Activated T-helper 17 cell treated with anti-CD3 and anti-CD28 coated beads, Interleukin-2, amount 50 U/mL, for 72 hours (primary cell): ENCODE measurements at regions not wholly inside any gene's neighbourhood (a gene's known extent, or its start where the extent isn't known, plus 50 kb on each side); places are given as distances from the start of the nearest gene placed in this dataset.

Experiments
- ATAC-seq: fragments of 150-1000 bp; cut with Tn5 transposase; replicated peaks from 2 replicates; pipeline ENCODE4 v1.10.0; 2021; ENCODE audit warnings: mild to moderate bottlenecking, moderate library complexity
- H3K27ac Mint-ChIP-seq: one replicate; pipeline ENCODE4 v1.8.0; 2022; ENCODE audit warnings: mixed read lengths
- H3K27me3 Mint-ChIP-seq: one replicate; pipeline ENCODE4 v1.8.0; 2022; ENCODE audit warnings: mixed read lengths
- H3K36me3 Mint-ChIP-seq: one replicate; pipeline ENCODE4 v1.8.0; 2022; ENCODE audit warnings: low read depth, mild to moderate bottlenecking, mixed read lengths
- H3K4me1 Mint-ChIP-seq: one replicate; pipeline ENCODE4 v1.8.0; 2022; ENCODE audit warnings: mixed read lengths
- H3K4me3 Mint-ChIP-seq: one replicate; pipeline ENCODE4 v1.8.0; 2022; ENCODE audit warnings: mild to moderate bottlenecking, mixed read lengths
- H3K9me3 Mint-ChIP-seq: one replicate; pipeline ENCODE4 v1.8.0; 2022; ENCODE audit warnings: mixed read lengths

- no peaks in the 10 kb centered on the region for H3K36me3 Mint-ChIP-seq
- H3K4me3 Mint-ChIP-seq = no peak overlapping the region
- peaks cover 13% of the 10 kb centered on the region for H3K27me3 Mint-ChIP-seq
- H3K27ac Mint-ChIP-seq = no peak overlapping the region
- ATAC-seq = no peak
- H3K4me1 Mint-ChIP-seq = no peaks in the 10 kb centered on the region
- H3K9me3 Mint-ChIP-seq = no peaks in the 10 kb centered on the region
Measured at GRCh38 chr20:58023346-58023745, 205.1 kb downstream of the ANKRD60 start.

GRCh38 chr20:58022711-58023110 is 205.7 kb downstream of the ANKRD60 start:
- Mint-ChIP-seq H3K27me3 (peaks cover 13% of the 10 kb centered on the region), H3K4me1 (no peaks in the 10 kb centered on the region), H3K4me3 (no peak overlapping the region), H3K9me3 (no peaks in the 10 kb centered on the region), H3K27ac (no peak overlapping the region), H3K36me3 (no peaks in the 10 kb centered on the region)
- no peak for ATAC-seq

GRCh38 chr20:58021481-58021880 is 207.0 kb downstream of the ANKRD60 start:
- no peaks in the 10 kb centered on the region for H3K36me3 Mint-ChIP-seq
- no peak overlapping the region for H3K27ac Mint-ChIP-seq
- ATAC-seq = no peak
- no peak overlapping the region for H3K4me3 Mint-ChIP-seq
- no peaks in the 10 kb centered on the region for H3K9me3 Mint-ChIP-seq
- no peaks in the 10 kb centered on the region for H3K4me1 Mint-ChIP-seq
- peaks cover 8% of the 10 kb centered on the region for H3K27me3 Mint-ChIP-seq

GRCh38 chr20:58020656-58021454 is 207.6 kb downstream of the ANKRD60 start:
- Mint-ChIP-seq H3K27ac (no peak overlapping the region), H3K4me3 (no peak overlapping the region)

GRCh38 chr20:58019850-58020625 is 208.4 kb downstream of the ANKRD60 start:
- H3K36me3 Mint-ChIP-seq = no peaks in the 10 kb centered on the region

More at GRCh38 chr20:58020656-58021454, 207.6 kb downstream of the ANKRD60 start:
- Mint-ChIP-seq H3K36me3 (no peaks in the 10 kb centered on the region), H3K4me1 (no peaks in the 10 kb centered on the region), H3K9me3 (no peaks in the 10 kb centered on the region), H3K27me3 (peaks cover 8% of the 10 kb centered on the region)
- no peak for ATAC-seq

GRCh38 chr20:58019027-58019849 is 209.2 kb downstream of the ANKRD60 start:
- Mint-ChIP-seq H3K36me3 (no peaks in the 10 kb centered on the region), H3K4me1 (no peaks in the 10 kb centered on the region), H3K4me3 (no peak overlapping the region), H3K27me3 (peaks cover 7% of the 10 kb centered on the region), H3K9me3 (no peaks in the 10 kb centered on the region), H3K27ac (no peak overlapping the region)
- ATAC-seq = no peak

More at GRCh38 chr20:58019850-58020625, 208.4 kb downstream of the ANKRD60 start:
- Mint-ChIP-seq H3K27me3 (peaks cover 12% of the 10 kb centered on the region), H3K9me3 (no peaks in the 10 kb centered on the region), H3K4me1 (no peaks in the 10 kb centered on the region), H3K4me3 (no peak overlapping the region), H3K27ac (no peak overlapping the region)
- no peak for ATAC-seq

- H3K36me3 Mint-ChIP-seq = no peaks in the 10 kb centered on the region
- H3K27ac Mint-ChIP-seq = no peak overlapping the region
- no peak for ATAC-seq
- no peaks in the 10 kb centered on the region for H3K4me1 Mint-ChIP-seq
- no peaks in the 10 kb centered on the region for H3K9me3 Mint-ChIP-seq
- peaks cover 7% of the 10 kb centered on the region for H3K27me3 Mint-ChIP-seq
- no peak overlapping the region for H3K4me3 Mint-ChIP-seq
Measured at GRCh38 chr20:58018590-58018989, 209.9 kb downstream of the ANKRD60 start.

GRCh38 chr20:58017970-58018530 is 210.4 kb downstream of the ANKRD60 start:
- no peaks in the 10 kb centered on the region for H3K4me1 Mint-ChIP-seq
- no peak overlapping the region for H3K27ac Mint-ChIP-seq
- no peak overlapping the region for H3K4me3 Mint-ChIP-seq
- H3K36me3 Mint-ChIP-seq = no peaks in the 10 kb centered on the region
- H3K9me3 Mint-ChIP-seq = no peaks in the 10 kb centered on the region
- peaks cover 7% of the 10 kb centered on the region for H3K27me3 Mint-ChIP-seq
- ATAC-seq = no peak

- Mint-ChIP-seq H3K4me1 (no peaks in the 10 kb centered on the region), H3K27me3 (peaks cover 7% of the 10 kb centered on the region), H3K36me3 (no peaks in the 10 kb centered on the region), H3K4me3 (no peak overlapping the region), H3K27ac (no peak overlapping the region), H3K9me3 (no peaks in the 10 kb centered on the region)
- ATAC-seq = no peak
Measured at GRCh38 chr20:58017231-58017969, 211.1 kb downstream of the ANKRD60 start.

GRCh38 chr20:58016779-58017178 is 211.7 kb downstream of the ANKRD60 start:
- H3K27ac Mint-ChIP-seq = no peak overlapping the region
- peaks cover 7% of the 10 kb centered on the region for H3K27me3 Mint-ChIP-seq
- ATAC-seq = no peak
- no peak overlapping the region for H3K4me3 Mint-ChIP-seq
- H3K9me3 Mint-ChIP-seq = no peaks in the 10 kb centered on the region
- H3K36me3 Mint-ChIP-seq = no peaks in the 10 kb centered on the region
- H3K4me1 Mint-ChIP-seq = no peaks in the 10 kb centered on the region

- H3K36me3 Mint-ChIP-seq = no peaks in the 10 kb centered on the region
- H3K4me1 Mint-ChIP-seq = no peaks in the 10 kb centered on the region
- H3K27ac Mint-ChIP-seq = no peak overlapping the region
- peak; percentile 87 for ATAC-seq
- H3K9me3 Mint-ChIP-seq = no peaks in the 10 kb centered on the region
- H3K4me3 Mint-ChIP-seq = no peak overlapping the region
- H3K27me3 Mint-ChIP-seq = peaks cover 13% of the 10 kb centered on the region
Measured at GRCh38 chr20:58014628-58015315, 213.7 kb downstream of the ANKRD60 start.

- H3K27ac Mint-ChIP-seq = no peak overlapping the region
Measured at GRCh38 chr20:58012731-58013510, 215.5 kb downstream of the ANKRD60 start.

More at GRCh38 chr20:58012731-58013510, 215.5 kb downstream of the ANKRD60 start:
- no peaks in the 10 kb centered on the region for H3K36me3 Mint-ChIP-seq
- H3K27me3 Mint-ChIP-seq = peaks cover 9% of the 10 kb centered on the region
- H3K9me3 Mint-ChIP-seq = no peaks in the 10 kb centered on the region
- H3K4me3 Mint-ChIP-seq = no peak overlapping the region
- no peaks in the 10 kb centered on the region for H3K4me1 Mint-ChIP-seq
- no peak for ATAC-seq
